HG03342 (cell line): ENCODE measurements at regions not wholly inside any gene's neighbourhood (a gene's known extent, or its start where the extent isn't known, plus 50 kb on each side); places are given as distances from the start of the nearest gene placed in this dataset.

ENCODE experiments used
- ATAC-seq: cut with Tn5 transposase; IDR thresholded peaks from one replicate; pipeline ENCODE4 v1.9.1; 2021; ENCODE audit warnings: mild to moderate bottlenecking, moderate library complexity; ENCODE audit not compliant: unreplicated experiment

- ATAC-seq, result no peak
These were observed 349.1 kb downstream of the LIG4 start for GRCh38 chr13:107866032-107866940.

DNA sequence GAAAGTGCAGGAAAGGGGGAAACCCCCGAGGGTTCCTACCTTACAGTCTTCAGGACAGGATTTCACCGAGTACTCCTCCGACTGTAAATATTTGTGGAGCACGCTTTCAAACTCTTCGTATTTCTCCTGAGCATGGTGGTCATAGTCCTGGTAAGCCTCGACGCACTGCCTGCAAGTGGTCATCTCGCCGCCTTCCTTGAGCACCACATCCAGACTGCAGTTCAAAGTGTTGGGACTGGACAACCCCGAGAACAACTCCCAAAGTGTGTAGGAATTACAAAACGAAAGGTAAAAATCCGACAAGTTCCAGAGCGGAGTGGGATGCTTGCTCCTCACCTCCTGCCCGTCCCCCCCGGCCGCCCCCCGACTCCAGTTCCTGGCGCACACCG lies 349.7 kb downstream of the LIG4 start:
- ATAC-seq, result no peak

DNA sequence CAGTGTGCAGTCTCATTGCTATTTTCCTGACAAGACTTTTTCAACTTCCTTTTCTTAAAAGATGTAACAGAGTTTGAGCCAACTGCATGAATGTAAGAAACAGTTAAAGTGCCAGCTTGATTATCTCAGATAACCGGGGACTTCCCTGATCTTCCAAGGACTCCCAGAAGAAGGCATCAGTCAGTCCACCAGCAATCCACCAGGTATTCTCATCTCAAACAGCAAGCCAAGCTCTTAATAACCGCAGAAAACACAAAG lies 350.1 kb downstream of the LIG4 start:
- ATAC-seq, result no peak

DNA sequence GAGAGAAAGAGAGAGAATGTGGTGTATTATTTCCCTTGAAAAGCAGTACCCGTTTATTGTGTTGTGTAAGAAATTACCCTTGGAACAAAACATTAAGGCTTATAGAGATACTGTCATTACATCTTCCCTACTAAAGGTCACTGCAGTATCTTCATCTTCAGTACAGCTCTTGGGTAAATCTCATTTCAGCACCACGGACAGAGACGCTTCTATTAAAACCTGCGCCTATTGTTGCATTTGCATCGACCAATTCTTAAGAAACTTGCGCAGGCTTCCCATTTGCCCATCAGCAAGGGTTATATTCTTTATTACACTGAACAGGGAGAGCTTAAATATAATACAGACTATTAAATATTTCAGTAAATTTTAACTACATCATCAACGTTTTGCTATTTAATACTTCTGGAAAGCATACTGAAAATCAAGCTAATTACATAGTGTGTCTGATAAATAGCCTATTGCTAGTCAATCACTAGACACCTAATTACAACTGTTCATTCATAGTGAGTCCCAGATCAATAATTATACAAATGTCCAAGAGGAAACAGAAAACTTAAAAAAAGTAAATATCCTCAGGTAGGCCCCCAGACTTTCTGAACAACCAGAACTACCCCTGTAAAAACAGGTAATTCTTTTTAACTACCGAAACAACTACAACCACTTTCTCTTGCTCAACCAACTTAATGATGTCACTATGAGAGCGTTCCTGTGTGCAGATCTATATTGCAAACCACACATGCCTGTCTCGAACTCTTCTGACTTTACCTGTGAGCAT lies 350.6 kb downstream of the LIG4 start:
- no peak for ATAC-seq

- ATAC-seq, result no peak
These were observed 355.1 kb downstream of the LIG4 start for GRCh38 chr13:107860284-107860683.

GRCh38 chr13:107854880-107855279 lies 360.5 kb downstream of the LIG4 start:
- ATAC-seq, result no peak

GRCh38 chr13:107852072-107852471 lies 363.3 kb downstream of the LIG4 start:
- ATAC-seq, result no peak

- ATAC-seq, result no peak
These were observed 363.7 kb downstream of the LIG4 start for GRCh38 chr13:107851670-107852069.

DNA sequence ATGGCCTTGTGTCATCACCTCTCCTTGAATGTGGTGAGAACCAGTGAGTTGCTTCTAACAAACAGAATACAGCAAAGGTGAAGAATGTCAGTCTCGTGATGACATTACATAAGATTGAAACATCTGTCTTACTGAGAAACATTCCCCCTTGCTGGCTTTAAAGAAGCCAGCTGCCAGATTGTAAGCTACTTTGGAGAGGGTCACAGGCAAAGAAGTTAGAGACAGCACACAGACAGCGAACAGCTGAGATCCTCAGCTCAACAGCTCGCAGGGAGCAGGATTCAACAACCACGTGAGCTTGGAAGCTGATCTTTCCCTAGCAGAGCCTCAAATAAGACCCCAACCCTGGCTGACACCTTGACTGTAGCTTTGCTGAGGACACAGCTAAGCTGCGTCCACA lies 367.9 kb downstream of the LIG4 start:
- no peak for ATAC-seq

GRCh38 chr13:107846642-107847041 lies 368.7 kb downstream of the LIG4 start:
- ATAC-seq, result no peak

- ATAC-seq, result no peak
These were observed 369.4 kb downstream of the LIG4 start for GRCh38 chr13:107845911-107846310.

- no peak for ATAC-seq
These were observed 371.7 kb downstream of the LIG4 start for GRCh38 chr13:107843681-107844080.

DNA sequence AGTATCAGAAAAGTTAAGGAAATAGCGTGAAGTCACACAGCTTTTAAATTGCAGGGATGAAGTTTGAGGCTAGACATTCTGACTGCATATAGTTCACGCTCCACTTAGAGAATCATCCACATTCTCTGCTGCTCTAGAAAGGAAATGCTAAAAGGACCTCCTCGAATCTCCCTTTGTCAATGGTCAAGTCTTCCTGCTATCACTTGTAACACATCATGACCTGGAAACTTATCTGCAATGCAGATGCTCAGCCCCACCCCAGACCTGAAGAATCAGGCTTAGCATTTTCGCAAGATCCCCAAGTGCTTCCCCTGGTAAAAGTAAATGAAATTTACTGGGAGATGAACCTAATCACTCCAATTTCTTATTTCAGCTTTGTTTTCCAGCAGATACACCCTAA lies 372.1 kb downstream of the LIG4 start:
- ATAC-seq, result no peak

DNA sequence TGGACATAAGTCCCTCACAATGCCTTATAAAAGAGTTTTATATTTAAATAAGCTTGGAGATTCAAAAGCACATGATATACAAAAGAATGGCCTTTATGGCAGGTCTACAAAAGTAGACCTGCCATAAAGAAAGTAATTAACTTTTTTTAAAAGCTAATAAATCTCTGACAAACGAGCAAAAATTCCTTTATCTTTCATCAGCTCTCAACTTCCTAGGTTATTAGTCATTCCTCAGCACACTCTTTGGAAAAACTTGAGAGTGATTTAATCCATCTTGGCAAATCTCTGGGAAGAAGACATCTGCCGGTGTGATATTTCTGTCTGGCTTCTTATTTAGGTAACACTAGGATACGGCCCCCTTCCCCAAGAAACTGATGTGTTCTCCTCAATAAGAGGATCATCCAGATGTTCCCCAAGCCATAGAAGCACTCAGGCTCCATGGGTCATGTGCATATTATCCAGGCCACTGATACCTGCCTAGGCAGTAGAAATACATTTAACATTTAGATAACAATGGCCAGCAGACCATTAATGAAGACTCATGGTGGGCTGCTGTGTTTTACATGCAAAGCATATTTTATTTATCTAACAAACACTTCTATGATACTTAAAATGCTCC lies 372.7 kb downstream of the LIG4 start:
- ATAC-seq, result no peak

GRCh38 chr13:107838588-107839161 lies 376.7 kb downstream of the LIG4 start:
- ATAC-seq, result no peak

DNA sequence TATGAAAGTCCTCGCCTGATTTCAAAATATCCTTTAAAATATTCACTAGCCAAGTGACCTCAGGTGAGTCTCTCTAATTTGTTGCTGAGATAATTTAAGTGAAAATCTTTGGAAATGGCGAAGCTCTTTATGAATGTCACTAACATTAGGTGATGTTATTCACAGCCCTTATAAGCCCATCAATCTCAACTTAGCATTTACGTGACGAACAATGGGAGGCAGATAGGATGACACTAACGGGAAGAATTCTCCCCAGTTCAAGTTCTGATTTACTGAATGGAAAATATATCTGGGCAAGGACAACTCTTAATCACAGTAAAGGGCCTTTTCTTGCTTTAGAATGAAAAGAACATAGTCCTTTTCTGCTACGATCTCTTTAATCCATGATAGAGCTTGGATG lies 378.7 kb downstream of the LIG4 start:
- no peak for ATAC-seq

DNA sequence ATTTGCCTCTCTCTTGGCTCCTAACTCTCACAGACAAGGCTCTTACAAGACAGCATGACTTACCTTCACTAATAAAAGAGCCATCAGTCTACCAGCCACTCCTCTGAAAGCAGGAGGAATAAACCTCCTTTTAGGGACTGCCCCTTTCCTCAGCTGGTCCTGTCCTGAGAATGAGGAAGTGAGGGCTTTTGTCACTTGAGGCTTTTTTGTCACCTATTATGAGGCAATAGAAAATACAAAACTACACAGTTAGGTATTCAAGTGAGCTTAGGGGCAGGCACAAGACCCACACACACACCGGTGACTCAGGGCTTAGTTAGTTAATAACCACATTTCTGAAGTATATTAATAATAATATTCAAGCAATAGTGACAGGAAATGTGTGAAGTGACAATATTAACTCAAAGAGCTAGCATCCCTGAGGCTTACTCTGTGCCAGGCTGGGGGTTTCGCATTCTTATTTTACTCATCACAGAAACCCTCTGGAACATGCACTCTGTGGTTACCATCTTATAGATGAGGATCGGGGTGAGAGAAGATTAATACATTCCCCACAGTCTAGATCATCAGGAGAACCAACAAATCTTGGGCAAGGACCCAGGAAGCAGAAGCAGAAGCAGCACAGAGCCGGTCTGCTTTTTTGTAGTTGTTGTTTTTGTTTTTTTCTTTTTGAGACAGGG lies 379.9 kb downstream of the LIG4 start:
- ATAC-seq, result peak; percentile 94

DNA sequence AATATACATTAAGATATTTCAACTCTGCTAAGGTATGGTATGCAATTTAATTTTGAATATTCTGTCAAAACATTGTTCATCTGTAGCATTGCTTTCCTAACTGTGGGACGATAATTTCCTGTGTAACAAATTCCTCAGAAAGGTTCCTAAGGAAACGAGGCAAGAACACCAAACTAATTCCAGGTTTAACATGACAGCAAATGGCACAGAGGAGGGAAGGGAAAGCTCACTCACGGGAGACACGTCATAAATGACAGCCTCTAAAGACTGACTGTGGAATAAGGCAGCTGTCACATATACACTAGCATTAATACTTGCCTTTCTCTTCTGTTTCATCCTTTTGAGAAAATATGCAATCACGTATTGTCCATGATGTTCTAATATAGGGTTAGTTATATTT lies 380.6 kb downstream of the LIG4 start:
- ATAC-seq, result no peak

DNA sequence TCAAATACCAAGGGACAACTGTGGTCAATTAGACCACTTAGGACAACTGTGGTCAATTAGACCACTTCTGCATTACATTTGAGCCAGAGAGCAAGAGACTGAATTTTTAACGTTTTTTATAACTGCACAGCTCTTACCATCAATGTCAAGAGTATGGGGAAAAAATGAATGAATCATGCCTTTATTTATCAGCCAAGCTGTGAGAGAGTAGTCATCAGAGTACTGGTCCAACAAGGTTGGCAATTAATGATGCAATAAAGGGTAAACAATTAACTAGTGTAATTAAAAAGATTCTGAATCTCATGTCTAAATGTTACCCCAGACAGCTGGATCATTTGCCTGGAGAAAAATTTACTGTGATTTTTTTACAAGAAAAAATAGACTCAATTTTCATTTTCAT lies 381.1 kb downstream of the LIG4 start:
- no peak for ATAC-seq

DNA sequence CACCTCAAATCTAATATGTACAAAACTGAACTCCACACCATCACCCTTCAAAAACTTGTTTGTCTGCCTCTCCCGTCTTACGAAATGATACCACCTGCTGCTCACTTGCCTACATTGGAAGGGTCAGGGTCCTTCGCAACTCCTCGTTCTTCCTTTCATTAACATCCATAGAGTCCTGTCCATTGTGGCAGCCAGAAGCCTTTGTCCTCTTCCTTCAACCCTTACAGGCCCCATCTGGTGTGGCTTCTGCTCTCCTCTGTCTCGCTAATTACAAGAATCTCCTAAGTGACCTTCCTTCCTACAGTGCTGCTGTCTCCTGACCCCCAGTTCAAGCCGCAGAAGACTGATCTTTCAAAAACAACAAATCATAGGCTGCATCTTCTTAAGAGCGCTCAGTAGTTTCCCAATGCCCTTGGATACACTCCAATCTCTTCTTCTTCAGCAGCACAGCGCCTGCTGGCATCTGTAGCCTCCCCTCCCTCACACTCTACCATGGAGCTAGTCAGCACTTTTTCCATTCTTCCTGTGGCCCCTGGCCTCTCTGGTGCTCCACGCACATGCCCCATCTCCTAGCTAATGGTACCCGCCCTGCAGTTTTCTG lies 382.7 kb downstream of the LIG4 start:
- ATAC-seq, result no peak

DNA sequence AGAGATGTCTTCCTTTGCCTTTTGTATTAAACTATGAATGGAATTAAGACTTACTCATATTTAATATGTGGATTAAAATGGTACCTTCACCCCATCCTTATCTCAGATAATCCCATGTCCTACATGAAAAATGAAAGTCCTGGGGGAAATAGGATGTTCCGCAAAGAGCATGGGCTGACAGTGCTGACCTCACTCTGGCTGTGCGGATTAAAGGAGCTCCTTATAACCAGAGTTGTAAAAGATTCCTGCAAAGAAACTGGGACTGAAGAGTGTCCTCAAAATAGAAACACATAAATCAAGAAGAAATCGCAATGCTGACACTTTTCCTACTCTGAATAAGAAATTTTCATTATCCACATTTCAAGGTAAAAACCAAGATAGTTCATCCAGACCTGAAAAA lies 384.5 kb downstream of the LIG4 start:
- ATAC-seq, result no peak
